Spleen (tissue), 11 donors: ENCODE measurements at regions not wholly inside any gene's neighbourhood (a gene's known extent, or its start where the extent isn't known, plus 50 kb on each side); places are given as distances from the start of the nearest gene placed in this dataset.

Experiments
- DNase-seq: peaks from one replicate; pipeline ENCODE4 v3.0.0-alpha.2; 2020
- H3K27ac ChIP-seq, 8 donors: fragments of 200-600 bp; sonication (generic) in 7 of 8; 1 replicate in 4 of 8; 2 replicates in 4 of 8; pipeline versions ENCODE4 v1.5.0 to v1.8.0; 2016 to 2021; ENCODE audit warnings: inconsistent platforms in 4 of 8, mild to moderate bottlenecking in 4 of 8, moderate library complexity in 1 of 8
- H3K27me3 ChIP-seq, 7 donors: fragments of 200-600 bp; sonication (generic) in 6 of 7; replicated peaks in 1 of 7; 1 replicate in 4 of 7; 2 replicates in 3 of 7; pipeline versions ENCODE4 v1.5.0 to v1.8.0; 2016 to 2021; ENCODE audit warnings: inconsistent platforms in 3 of 7, mild to moderate bottlenecking in 1 of 7
- H3K36me3 ChIP-seq, 6 donors: fragments of 200-600 bp; sonication (generic) in 5 of 6; 1 replicate in 4 of 6; 2 replicates in 2 of 6; pipeline versions ENCODE4 v1.5.0 to v1.8.0; 2016 to 2021; ENCODE audit warnings: inconsistent platforms in 2 of 6
- H3K4me1 ChIP-seq, 6 donors: fragments of 200-600 bp; sonication (generic) in 5 of 6; 1 replicate in 3 of 6; 2 replicates in 3 of 6; pipeline versions ENCODE4 v1.5.0 to v1.8.0; 2016 to 2021; ENCODE audit warnings: inconsistent platforms in 3 of 6
- H3K4me3 ChIP-seq, 8 donors: fragments of 200-600 bp; sonication (generic) in 7 of 8; 1 replicate in 4 of 8; 2 replicates in 4 of 8; pipeline versions ENCODE4 v1.5.0 to v1.8.0; 2016 to 2021; ENCODE audit warnings: inconsistent platforms in 4 of 8, mild to moderate bottlenecking in 4 of 8, moderate library complexity in 2 of 8
- H3K9me3 ChIP-seq, 8 donors: fragments of 200-600 bp; sonication (generic) in 7 of 8; 1 replicate in 4 of 8; 2 replicates in 4 of 8; pipeline versions ENCODE4 v1.5.0 to v1.8.0; 2016 to 2021; ENCODE audit warnings: inconsistent platforms in 4 of 8
- CTCF ChIP-seq, 11 experiments: fragments of 200-600 bp in 7 of 11; fragments of 450-650 bp in 4 of 11; sonication (generic) in 4 of 11; IDR thresholded peaks in 8 of 11; conservative IDR thresholded peaks in 3 of 11; 1 replicate in 7 of 11; 2 replicates in 4 of 11; pipeline versions ENCODE4 v1.4.0 to v1.8.0; 2016 to 2021; ENCODE audit warnings: antibody characterized with exemption in 11 of 11, inconsistent platforms in 4 of 11, mild to moderate bottlenecking in 1 of 11
- POLR2A ChIP-seq, 3 donors: fragments of 450-650 bp; IDR thresholded peaks; one replicate each; pipeline ENCODE4 v1.5.1; 2017; ENCODE audit warnings: antibody characterized with exemption in 3 of 3, mild to moderate bottlenecking in 1 of 3
- POLR2AphosphoS5 ChIP-seq, 3 donors: sonication (generic); formaldehyde crosslinking; IDR thresholded peaks; one replicate each; pipeline ENCODE4 v1.5.1; 2017; ENCODE audit warnings: antibody characterized with exemption in 3 of 3
- WGBS, 5 donors: extraction: QIAGEN DNeasy Blood & Tissue Kit in 3 of 5; methylation state at CpG; one replicate each; pipeline versions ENCODE4 v1.1.5 to v1.1.7; 2013 to 2018; 5-methylcytosine and 5-hydroxymethylcytosine counted together
- intact Hi-C: fragments of 100-400 bp; cut with DNase I; formaldehyde crosslinking; loops from one replicate; pipeline ENCODE4 v1.15.0; 2023; ENCODE audit warnings: low total_unique reads
- donor health status: healthy with polysubstance abuse.
- donor health status: DM: no; HTN: no; CAD: no; lungs with moderate emphysema.
- donor health status: DM: no; HTN: no; CAD: no.
- donor health status: Bipolar disorder and iron deficiency.
- donor health status: healthy.
- donor health status: DM: no; HTN: no; CAD: no.
- donor health status: DM: yes; HTN: yes; CAD: no.

GRCh38 chr9:107720501-107720900, 230.9 kb upstream of the KLF4 start:
- H3K9me3 ChIP-seq: no peaks in the 10 kb centered on the region
- 80 to 88% (median 84%) methylated on average over 2 of the region's 2 CpGs for WGBS, 5 donors
- H3K27ac ChIP-seq: no peak overlapping the region
- no peak for DNase-seq
- intact Hi-C loops: no loop called here
- no peaks in the 10 kb centered on the region for H3K4me1 ChIP-seq
- H3K4me3 ChIP-seq: no peak overlapping the region
- TF ChIP-seq POLR2AphosphoS5 (IDR thresholded peaks at IDR 0.05): no peak
- no peak for TF ChIP-seq POLR2A (IDR thresholded peaks at IDR 0.05)
- no peak for TF ChIP-seq CTCF (IDR thresholded peaks at IDR 0.05 in 8 of 11, conservative IDR thresholded peaks at IDR 0.05 in 3 of 11)
- peaks cover 0 to 4% (median 0%) of the 10 kb centered on the region in 7 donors for H3K27me3 ChIP-seq
- no peaks in the 10 kb centered on the region for H3K36me3 ChIP-seq

DNA sequence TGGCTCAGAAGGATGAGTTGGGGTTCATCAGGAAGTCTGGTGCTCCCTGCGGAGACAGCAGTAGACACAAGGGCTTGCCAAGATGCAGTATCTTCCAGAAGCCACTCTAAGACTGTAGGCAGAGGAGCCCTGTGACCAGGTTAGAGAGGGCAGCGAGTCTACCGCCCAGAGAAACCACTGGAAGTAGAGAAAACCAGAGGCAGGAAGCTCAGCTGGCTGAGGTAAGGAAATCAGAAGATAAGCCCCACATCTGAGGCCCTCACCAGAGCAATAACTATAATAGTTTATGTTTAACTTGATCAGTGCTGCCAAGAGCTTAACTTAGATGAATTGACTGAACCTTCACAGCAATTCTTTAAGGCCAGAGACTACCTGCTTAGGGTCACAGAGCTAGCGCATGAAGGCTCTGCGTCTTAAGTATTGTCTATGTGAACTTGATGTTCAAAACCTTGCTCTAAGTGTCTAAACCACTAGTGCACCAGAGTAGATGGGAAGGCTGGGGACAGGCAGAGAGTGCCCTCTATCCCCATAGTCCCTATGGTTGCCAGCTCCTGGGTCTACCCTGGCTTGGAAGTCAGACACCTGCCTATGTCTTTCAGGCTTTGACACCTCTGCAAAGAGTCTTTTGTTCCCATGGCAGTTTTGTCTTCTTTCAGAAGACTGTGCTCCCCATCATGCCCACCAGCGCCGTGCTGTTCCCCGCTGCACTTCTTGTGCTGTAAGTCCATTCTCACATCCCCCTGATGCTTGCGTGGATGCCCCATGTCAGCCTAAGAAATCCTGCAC, 228.2 kb upstream of the KLF4 start:
- intact Hi-C loops: no loop called here
- Histone ChIP-seq H3K9me3 (no peaks in the 10 kb centered on the region), H3K4me1 (no peaks in the 10 kb centered on the region), H3K4me3 (no peak overlapping the region), H3K27ac (no peak overlapping the region), H3K36me3 (no peaks in the 10 kb centered on the region), H3K27me3 (peaks cover 0 to 4% (median 0%) of the 10 kb centered on the region in 7 donors)
- 74 to 83% (median 79%) methylated on average over 9 of the region's 9 CpGs for WGBS, 5 donors
- no peak for DNase-seq
- no peak for TF ChIP-seq POLR2AphosphoS5 (IDR thresholded peaks at IDR 0.05)

DNA sequence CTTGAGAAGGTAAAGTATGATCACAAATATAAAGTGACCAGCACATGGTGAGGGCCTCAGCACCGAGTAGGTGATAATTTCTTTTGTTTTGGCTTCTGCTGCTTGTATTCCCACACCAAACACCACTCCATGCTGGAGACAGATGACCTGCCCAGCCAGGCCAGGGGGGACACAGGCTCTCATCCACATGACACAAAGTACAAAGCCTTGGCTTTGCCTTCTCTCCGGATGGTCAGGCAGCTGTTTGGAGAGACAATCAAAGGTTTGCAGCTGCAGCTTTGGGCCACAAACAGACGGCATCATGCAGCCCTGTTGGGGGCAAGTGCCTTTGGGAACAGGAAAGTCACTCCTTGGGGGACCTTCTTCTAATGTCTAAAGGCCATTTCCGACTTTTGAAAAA, 226.2 kb upstream of the KLF4 start:
- no peaks in the 10 kb centered on the region for H3K36me3 ChIP-seq
- TF ChIP-seq POLR2A (IDR thresholded peaks at IDR 0.05): no peak
- H3K4me1 ChIP-seq: peaks cover 0 to 13% (median 4%) of the 10 kb centered on the region in 6 donors
- no peak overlapping the region for H3K27ac ChIP-seq
- H3K4me3 ChIP-seq: no peak overlapping the region
- intact Hi-C loops: no loop called here
- H3K9me3 ChIP-seq: no peaks in the 10 kb centered on the region
- H3K27me3 ChIP-seq: no peaks in the 10 kb centered on the region
- no peak for DNase-seq
- 71 to 88% (median 81%) methylated on average over 4 of the region's 4 CpGs for WGBS, 5 donors

DNA sequence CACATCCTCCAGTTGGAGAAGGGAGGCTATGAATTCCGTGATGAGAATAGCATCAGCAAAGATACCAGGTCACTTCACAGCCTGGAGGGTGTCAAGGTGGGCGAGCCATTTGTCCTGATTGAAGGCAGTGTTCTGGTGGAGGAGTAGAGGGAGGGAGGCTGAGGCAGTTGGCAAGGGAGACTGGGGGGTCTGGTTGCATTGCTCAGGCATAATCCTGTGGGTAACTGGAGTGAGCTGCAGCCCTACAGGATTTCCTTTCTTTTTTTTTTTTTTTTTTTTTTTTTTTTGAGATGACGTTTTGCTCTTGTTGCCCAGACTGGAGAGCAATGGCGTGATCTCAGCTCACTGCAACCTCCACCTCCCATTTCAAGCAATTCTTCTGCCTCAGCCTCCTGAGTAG, 223.9 kb upstream of the KLF4 start:
- intact Hi-C loops: no loop called here
- TF ChIP-seq CTCF (IDR thresholded peaks at IDR 0.05 in 8 of 11, conservative IDR thresholded peaks at IDR 0.05 in 3 of 11) (no peak), POLR2AphosphoS5 (IDR thresholded peaks at IDR 0.05) (no peak), POLR2A (IDR thresholded peaks at IDR 0.05) (no peak)
- peaks cover 0 to 13% (median 4%) of the 10 kb centered on the region in 6 donors for H3K4me1 ChIP-seq
- H3K9me3 ChIP-seq: no peaks in the 10 kb centered on the region
- H3K27ac ChIP-seq: no peak overlapping the region
- WGBS, 5 donors: 48 to 61% (median 56%) methylated on average over 4 of the region's 4 CpGs
- no peak for DNase-seq
- H3K36me3 ChIP-seq: no peaks in the 10 kb centered on the region
- H3K4me3 ChIP-seq: no peak overlapping the region
- H3K27me3 ChIP-seq: no peaks in the 10 kb centered on the region

DNA sequence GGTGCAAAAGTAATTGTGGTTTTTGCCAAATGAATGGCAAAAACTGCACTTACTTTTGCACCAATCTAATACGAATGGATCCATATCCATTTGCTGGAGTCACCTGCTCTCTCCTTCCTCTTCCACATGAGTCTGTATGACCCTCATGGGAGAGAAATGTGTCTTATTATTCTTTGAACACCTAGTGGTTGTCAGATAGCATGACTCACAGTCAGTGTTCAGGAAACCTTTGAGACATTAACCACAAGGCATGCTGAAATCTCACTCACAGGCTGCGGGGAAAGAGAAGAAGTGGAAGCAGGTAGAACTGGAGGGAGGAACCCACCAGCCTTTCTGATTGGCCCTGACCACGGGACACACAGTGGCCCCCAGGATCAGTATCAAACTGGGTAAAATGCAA, 222.8 kb upstream of the KLF4 start:
- no peaks in the 10 kb centered on the region for H3K9me3 ChIP-seq
- H3K4me3 ChIP-seq: no peak overlapping the region
- no peaks in the 10 kb centered on the region for H3K36me3 ChIP-seq
- peak overlapping the region in 2 of 8 donors; percentile 26 to 52 for H3K27ac ChIP-seq
- H3K27me3 ChIP-seq: no peaks in the 10 kb centered on the region
- H3K4me1 ChIP-seq: peaks cover 0 to 13% (median 4%) of the 10 kb centered on the region in 6 donors
- no peak for DNase-seq
- intact Hi-C loops: no loop called here
- TF ChIP-seq POLR2A (IDR thresholded peaks at IDR 0.05) (no peak), POLR2AphosphoS5 (IDR thresholded peaks at IDR 0.05) (peak in 1 of 3 donors; percentile 20), CTCF (IDR thresholded peaks at IDR 0.05 in 8 of 11, conservative IDR thresholded peaks at IDR 0.05 in 3 of 11) (peak in 2 of 11 experiments; percentile 20 to 22)
- 15 to 48% (median 31%) methylated on average over 3 of the region's 3 CpGs for WGBS, 5 donors
